Neural cell (in vitro differentiated cells): ENCODE measurements at regions not wholly inside any gene's neighbourhood (a gene's known extent, or its start where the extent isn't known, plus 50 kb on each side); places are given as distances from the start of the nearest gene placed in this dataset.

Experiments used
- H2AFZ ChIP-seq: fragments of 200-600, 300-800 bp; sonication (generic), shearing (Covaris generic); 2 replicates; pipeline ENCODE4 v1.6.0; 2014; ENCODE audit warnings: low read depth, mild to moderate bottlenecking, antibody characterized with exemption, low read length, moderate library complexity
- H3F3A ChIP-seq: fragments of 200-600 bp; shearing (Covaris generic); 2 replicates; pipeline ENCODE4 v1.6.1; 2016; ENCODE audit warnings: mild to moderate bottlenecking, moderate library complexity, mixed read lengths, antibody characterized with exemption, low read length; ENCODE audit not compliant: insufficient read depth, poor library complexity, severe bottlenecking
- H3K27ac ChIP-seq: fragments of 200-600, 300-800 bp; sonication (generic), shearing (Covaris generic); 2 replicates; pipeline ENCODE4 v1.5.1; 2014; ENCODE audit warnings: mild to moderate bottlenecking, low read length, moderate library complexity
- H3K27me3 ChIP-seq: fragments of 300-800, 200-600 bp; sonication (generic), shearing (Covaris generic); 2 replicates; pipeline ENCODE4 v1.6.0; 2014; ENCODE audit warnings: mild to moderate bottlenecking, low read depth, low read length, moderate library complexity; ENCODE audit not compliant: insufficient read depth
- H3K36me3 ChIP-seq: fragments of 300-800, 200-600 bp; sonication (generic), shearing (Covaris generic); 2 replicates; pipeline ENCODE4 v1.5.1; 2014; ENCODE audit warnings: mild to moderate bottlenecking, antibody characterized with exemption, low read length, moderate library complexity; ENCODE audit not compliant: insufficient read depth
- H3K4me2 ChIP-seq: fragments of 300-800, 200-600 bp; sonication (generic), shearing (Covaris generic); 2 replicates; pipeline ENCODE4 v1.6.0; 2014; ENCODE audit warnings: mild to moderate bottlenecking, low read length
- H3K4me3 ChIP-seq: fragments of 300-800, 200-600 bp; sonication (generic), shearing (Covaris generic); 2 replicates; pipeline ENCODE4 v1.5.1; 2014; ENCODE audit warnings: mild to moderate bottlenecking, low read length, moderate library complexity
- H3K79me2 ChIP-seq: fragments of 200-600 bp; shearing (Covaris generic); replicated peaks from 2 replicates; pipeline ENCODE4 v1.6.0; 2014; ENCODE audit warnings: mild to moderate bottlenecking, low read length, moderate library complexity; ENCODE audit not compliant: insufficient read depth
- H3K9ac ChIP-seq: fragments of 300-800, 200-600 bp; sonication (generic), shearing (Covaris generic); 2 replicates; pipeline ENCODE4 v1.6.1; 2016; ENCODE audit warnings: mild to moderate bottlenecking, low read length, mixed read lengths
- H3K9me2 ChIP-seq: fragments of 200-600 bp; shearing (Covaris generic); 2 replicates; pipeline ENCODE4 v1.6.1; 2016; ENCODE audit warnings: mild to moderate bottlenecking, low read length, mixed read lengths; ENCODE audit not compliant: insufficient read depth
- H3K9me3 ChIP-seq: fragments of 200-600, 300-800 bp; sonication (generic), shearing (Covaris generic); 2 replicates; pipeline ENCODE4 v1.6.1; 2016; ENCODE audit warnings: mild to moderate bottlenecking, mixed run types, low read length, moderate library complexity, mixed read lengths
- H4K20me1 ChIP-seq: fragments of 200-600 bp; shearing (Covaris generic); 2 replicates; pipeline ENCODE4 v1.6.1; 2016; ENCODE audit warnings: mild to moderate bottlenecking, mixed run types; ENCODE audit not compliant: insufficient read depth
- CTCF ChIP-seq: fragments of 450-650 bp; IDR thresholded peaks from 2 replicates; pipeline ENCODE4 v1.5.1; 2014; ENCODE audit warnings: antibody characterized with exemption, mild to moderate bottlenecking, moderate library complexity; ENCODE audit not compliant: poor library complexity, severe bottlenecking
- EP300 ChIP-seq: fragments of 450-650 bp; conservative IDR thresholded peaks from 2 replicates; pipeline ENCODE4 v1.6.1; 2014; ENCODE audit warnings: antibody characterized with exemption, mild to moderate bottlenecking, moderate library complexity; ENCODE audit not compliant: poor library complexity, severe bottlenecking
- EZH2 ChIP-seq: fragments of 200-600, 300-800 bp; shearing (Covaris generic), sonication (generic); IDR thresholded peaks from 2 replicates; pipeline ENCODE4 v1.6.1; 2014; ENCODE audit warnings: antibody characterized with exemption, low read length, borderline replicate concordance, mild to moderate bottlenecking; ENCODE audit not compliant: insufficient read depth, poor library complexity, severe bottlenecking
- MXI1 ChIP-seq: fragments of 450-650 bp; conservative IDR thresholded peaks from 2 replicates; pipeline ENCODE4 v1.6.1; 2014; ENCODE audit warnings: antibody characterized with exemption, mild to moderate bottlenecking; ENCODE audit not compliant: poor library complexity, severe bottlenecking
- POLR2AphosphoS5 ChIP-seq: IDR thresholded peaks from 2 replicates; pipeline ENCODE4 v1.6.1; 2012
- RAD21 ChIP-seq: fragments of 450-650 bp; conservative IDR thresholded peaks from 2 replicates; pipeline ENCODE4 v1.6.1; 2014; ENCODE audit warnings: antibody characterized with exemption, mild to moderate bottlenecking, moderate library complexity
- REST ChIP-seq: IDR thresholded peaks from 2 replicates; pipeline ENCODE4 v1.6.1; 2012; ENCODE audit warnings: borderline replicate concordance
- SMC3 ChIP-seq: fragments of 450-650 bp; conservative IDR thresholded peaks from 2 replicates; pipeline ENCODE4 v1.6.1; 2014; ENCODE audit warnings: antibody characterized with exemption, mild to moderate bottlenecking, moderate library complexity; ENCODE audit not compliant: poor library complexity

- Histone ChIP-seq H3K9me2 (no peaks in the 10 kb centered on the region), H2AFZ (no peak overlapping the region), H3K27ac (no peak overlapping the region), H3K36me3 (no peaks in the 10 kb centered on the region), H3K9me3 (no peaks in the 10 kb centered on the region), H3F3A (no peaks in the 10 kb centered on the region), H3K4me3 (no peak overlapping the region), H3K27me3 (no peaks in the 10 kb centered on the region), H3K4me2 (no peak overlapping the region), H4K20me1 (no peaks in the 10 kb centered on the region), H3K79me2 (no peaks in the 10 kb centered on the region), H3K9ac (no peak overlapping the region)
- no peak for TF ChIP-seq RAD21
- no peak for TF ChIP-seq EP300
- no peak for TF ChIP-seq SMC3
- no peak for TF ChIP-seq CTCF
Observed at GRCh38 chr11:119525180-119525866, 102.4 kb upstream of the THY1 start.

GRCh38 chr11:119523539-119524157 lies 100.7 kb upstream of the THY1 start:
- Histone ChIP-seq H3K9ac (peak overlapping the region; percentile 42), H3K4me3 (peak overlapping the region; percentile 17), H3K4me2 (no peak overlapping the region), H2AFZ (no peak overlapping the region), H4K20me1 (no peaks in the 10 kb centered on the region), H3K9me2 (no peaks in the 10 kb centered on the region), H3K27me3 (no peaks in the 10 kb centered on the region), H3K9me3 (no peaks in the 10 kb centered on the region), H3K27ac (peak overlapping the region; percentile 71), H3K36me3 (no peaks in the 10 kb centered on the region), H3K79me2 (no peaks in the 10 kb centered on the region), H3F3A (no peaks in the 10 kb centered on the region)
- no peak for TF ChIP-seq EZH2
- no peak for TF ChIP-seq MXI1
- TF ChIP-seq SMC3, result no peak
- no peak for TF ChIP-seq REST
- TF ChIP-seq CTCF, result peak; percentile 35
- no peak for TF ChIP-seq RAD21
- TF ChIP-seq POLR2AphosphoS5, result no peak
- no peak for TF ChIP-seq EP300
